GM21515 (cell line): ENCODE measurements at regions not wholly inside any gene's neighbourhood (a gene's known extent, or its start where the extent isn't known, plus 50 kb on each side); places are given as distances from the start of the nearest gene placed in this dataset.

Experiments
- ATAC-seq: cut with Tn5 transposase; IDR thresholded peaks from one replicate; pipeline ENCODE4 v1.9.1; 2021; ENCODE audit not compliant: unreplicated experiment

DNA sequence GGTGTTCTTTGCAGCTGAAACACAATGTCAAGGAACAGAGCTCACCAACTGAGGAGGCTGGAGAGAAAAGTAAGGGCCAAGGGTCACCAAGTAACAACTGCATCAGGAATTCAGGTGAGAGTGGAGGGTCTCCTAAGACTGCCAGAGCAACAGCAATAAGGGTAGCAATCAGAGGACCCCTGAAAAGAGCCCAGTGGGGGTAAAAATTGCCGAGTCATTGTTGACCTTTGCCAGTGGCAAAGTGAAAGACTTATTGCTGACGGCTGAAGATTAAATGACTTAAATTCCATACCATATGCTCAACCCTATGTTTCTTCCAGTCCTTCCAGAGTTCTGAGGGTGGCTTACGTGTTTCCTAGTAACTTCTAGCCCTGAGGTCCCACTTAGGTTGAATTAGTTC, 51.9 kb upstream of the ARHGAP42 start:
- no peak for ATAC-seq

DNA sequence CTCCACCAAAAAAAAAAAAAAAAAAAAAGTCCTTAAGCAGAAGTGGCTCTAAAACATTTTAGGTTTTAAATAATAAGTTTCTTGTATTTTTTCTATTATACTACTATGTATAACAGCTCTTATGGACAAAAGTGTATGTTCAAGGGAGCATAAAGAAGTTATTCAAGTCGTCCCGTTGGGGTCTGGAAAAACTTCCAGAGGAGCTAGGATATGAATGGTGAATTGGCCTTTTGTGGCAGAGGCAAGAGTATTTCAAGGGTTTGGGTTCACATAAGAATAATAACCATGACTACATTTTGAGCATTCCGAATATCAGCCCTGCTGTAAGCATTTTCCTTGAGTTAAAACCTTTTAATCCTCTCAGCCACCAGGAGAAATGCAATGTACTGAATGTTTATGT, 50.6 kb upstream of the ARHGAP42 start:
- ATAC-seq: no peak
